ENCODE measurements at regions not wholly inside any gene's neighbourhood (a gene's known extent, or its start where the extent isn't known, plus 50 kb on each side); places are given as distances from the start of the nearest gene placed in this dataset. TPM values are rescaled to one million over a fixed set of nuclear protein-coding genes. Genes with fewer than 3 reads are reported as not detected.

GRCh38 chr6:137815692-137816091 is 51.4 kb upstream of the TNFAIP3 start:
- Histone ChIP-seq H3K9me3 (no peaks in the 10 kb centered on the region), H3K27ac (no peak overlapping the region), H3K4me3 (replicated peaks in 1 of 3) (no peak overlapping the region), H3K36me3 (no peaks in the 10 kb centered on the region), H3K4me1 (no peaks in the 10 kb centered on the region), H3K27me3 (no peaks in the 10 kb centered on the region)
- DNase-seq: no peak
- TF ChIP-seq POLR2A (IDR thresholded peaks at IDR 0.05) (no peak), CTCF (IDR thresholded peaks at IDR 0.05) (no peak)
- intact Hi-C loops (cut with DNase I): no loop called here
- WGBS, 2 donors: 90 to 91% methylated on average over 1 of the region's 1 CpG

DNA sequence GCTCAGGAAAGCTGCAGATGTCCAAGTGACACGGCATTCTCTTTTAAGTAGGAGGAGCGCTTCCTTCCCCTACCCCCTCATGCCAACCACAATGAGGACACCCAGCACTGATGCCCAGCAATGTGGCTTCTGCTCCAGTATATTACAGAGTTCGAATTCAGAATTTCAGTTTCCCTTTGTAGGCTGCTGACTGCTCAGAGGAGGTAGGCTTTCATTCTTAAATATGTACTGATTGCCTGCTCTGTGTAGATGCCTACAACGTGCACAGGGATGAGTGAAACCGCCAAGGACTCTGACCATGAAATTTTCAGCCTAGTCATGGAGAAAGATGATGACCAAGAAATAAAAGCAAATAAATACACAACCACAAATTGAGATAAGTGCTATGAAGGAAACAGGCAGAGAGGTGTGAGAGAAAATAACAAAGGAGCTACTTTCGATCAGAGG is 50.9 kb upstream of the TNFAIP3 start:
- 69 to 82% methylated on average over 6 of the region's 6 CpGs for WGBS, 2 donors
- Histone ChIP-seq H3K4me3 (replicated peaks in 1 of 3) (no peak overlapping the region), H3K27ac (no peak overlapping the region), H3K4me1 (no peaks in the 10 kb centered on the region), H3K27me3 (no peaks in the 10 kb centered on the region), H3K36me3 (no peaks in the 10 kb centered on the region), H3K9me3 (no peaks in the 10 kb centered on the region)
- TF ChIP-seq POLR2A (IDR thresholded peaks at IDR 0.05) (no peak), CTCF (IDR thresholded peaks at IDR 0.05) (no peak)
- intact Hi-C loops (cut with DNase I): no loop called here
- DNase-seq: no peak

DNA sequence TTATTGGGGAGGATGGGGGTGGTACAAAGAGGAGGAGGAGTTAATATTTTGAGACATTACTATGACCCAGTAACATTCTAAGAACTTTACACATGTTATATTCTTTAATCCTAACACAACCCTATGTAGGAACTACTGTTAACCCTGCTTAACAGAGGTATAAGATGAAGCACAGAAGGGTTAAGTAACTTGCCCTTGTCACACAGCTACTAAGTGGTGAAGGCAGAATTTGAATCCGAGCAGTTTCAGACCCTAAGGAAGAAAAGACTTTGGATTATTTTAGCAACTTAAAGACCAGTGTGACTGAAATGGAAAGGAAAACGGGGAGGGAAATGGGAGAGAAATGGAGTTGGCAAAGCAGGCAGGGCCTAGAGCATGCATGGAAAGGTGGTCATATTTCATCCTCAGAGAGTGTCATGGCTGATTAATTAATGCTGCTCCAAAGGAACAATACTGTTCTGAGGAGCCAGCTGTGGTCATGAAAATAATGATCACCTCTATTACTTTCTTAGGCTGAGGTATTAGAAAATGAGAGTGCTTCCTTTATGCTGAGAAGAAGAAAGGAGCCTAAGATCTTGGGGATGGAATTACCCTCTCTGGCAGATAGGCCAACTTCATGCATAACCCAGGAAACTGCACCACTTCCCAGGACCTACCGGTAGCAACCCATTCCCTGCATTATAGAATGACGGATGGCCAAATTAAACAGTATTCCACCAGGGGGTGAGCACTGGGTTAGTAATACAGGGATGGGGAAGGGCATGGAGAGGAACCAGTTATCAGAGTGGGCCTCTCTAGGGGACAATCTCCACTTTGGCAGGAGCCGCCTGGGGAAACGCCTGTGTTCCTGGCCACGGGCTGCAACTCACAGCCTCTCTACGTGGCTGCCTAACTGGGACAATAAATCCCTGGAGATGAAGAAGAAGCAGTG is 50.1 kb upstream of the TNFAIP3 start:
- TF ChIP-seq CTCF (IDR thresholded peaks at IDR 0.05): no peak
- TF ChIP-seq POLR2A (IDR thresholded peaks at IDR 0.05): no peak
- Histone ChIP-seq H3K36me3 (no peaks in the 10 kb centered on the region), H3K27ac (no peak overlapping the region), H3K27me3 (no peaks in the 10 kb centered on the region), H3K9me3 (no peaks in the 10 kb centered on the region), H3K4me1 (no peaks in the 10 kb centered on the region), H3K4me3 (replicated peaks in 1 of 3) (no peak overlapping the region)
- intact Hi-C loops (cut with DNase I): no loop called here
- DNase-seq: no peak
- whole genome bisulfite sequencing, 2 donors: 83 to 85% methylated on average over 7 to 8 of the region's 8 CpGs

Small RNA genes lying in the stretch of these regions (small RNA-seq; reads per million reads assigned to genes)
- gene RF00019: not detected
